ENCODE measurements at regions not wholly inside any gene's neighbourhood (a gene's known extent, or its start where the extent isn't known, plus 50 kb on each side); places are given as distances from the start of the nearest gene placed in this dataset.

DNA sequence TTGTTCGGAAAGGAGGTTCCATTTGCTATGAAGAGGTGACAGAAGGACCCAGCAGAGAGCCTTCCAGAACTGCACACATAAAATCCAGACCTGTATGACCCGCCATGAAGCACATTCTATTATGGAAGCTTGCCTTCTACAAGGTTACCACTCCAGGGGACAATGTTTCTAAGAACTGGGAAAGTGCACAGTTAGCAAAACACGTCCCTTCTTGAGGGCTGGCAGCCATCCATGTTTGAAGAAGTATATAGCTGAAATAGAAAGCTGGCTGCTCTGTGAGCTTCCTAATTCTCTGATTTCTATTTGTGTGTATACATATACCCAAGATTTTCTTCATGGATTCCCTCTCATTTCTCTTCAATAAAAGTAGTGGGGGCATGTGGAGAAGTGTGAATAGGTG lies 74.6 kb downstream of the CNTN3 start (continued):
- TF ChIP-seq, protein P1, sequence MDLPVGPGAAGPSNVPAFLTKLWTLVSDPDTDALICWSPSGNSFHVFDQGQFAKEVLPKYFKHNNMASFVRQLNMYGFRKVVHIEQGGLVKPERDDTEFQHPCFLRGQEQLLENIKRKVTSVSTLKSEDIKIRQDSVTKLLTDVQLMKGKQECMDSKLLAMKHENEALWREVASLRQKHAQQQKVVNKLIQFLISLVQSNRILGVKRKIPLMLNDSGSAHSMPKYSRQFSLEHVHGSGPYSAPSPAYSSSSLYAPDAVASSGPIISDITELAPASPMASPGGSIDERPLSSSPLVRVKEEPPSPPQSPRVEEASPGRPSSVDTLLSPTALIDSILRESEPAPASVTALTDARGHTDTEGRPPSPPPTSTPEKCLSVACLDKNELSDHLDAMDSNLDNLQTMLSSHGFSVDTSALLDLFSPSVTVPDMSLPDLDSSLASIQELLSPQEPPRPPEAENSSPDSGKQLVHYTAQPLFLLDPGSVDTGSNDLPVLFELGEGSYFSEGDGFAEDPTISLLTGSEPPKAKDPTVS (IDR thresholded peaks at IDR 0.05; ENCODE audit: low read depth, low read length), result no peak
- TF ChIP-seq, protein P2, sequence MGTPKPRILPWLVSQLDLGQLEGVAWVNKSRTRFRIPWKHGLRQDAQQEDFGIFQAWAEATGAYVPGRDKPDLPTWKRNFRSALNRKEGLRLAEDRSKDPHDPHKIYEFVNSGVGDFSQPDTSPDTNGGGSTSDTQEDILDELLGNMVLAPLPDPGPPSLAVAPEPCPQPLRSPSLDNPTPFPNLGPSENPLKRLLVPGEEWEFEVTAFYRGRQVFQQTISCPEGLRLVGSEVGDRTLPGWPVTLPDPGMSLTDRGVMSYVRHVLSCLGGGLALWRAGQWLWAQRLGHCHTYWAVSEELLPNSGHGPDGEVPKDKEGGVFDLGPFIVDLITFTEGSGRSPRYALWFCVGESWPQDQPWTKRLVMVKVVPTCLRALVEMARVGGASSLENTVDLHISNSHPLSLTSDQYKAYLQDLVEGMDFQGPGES (IDR thresholded peaks at IDR 0.05), result no peak
- TF ChIP-seq FOXK2 (IDR thresholded peaks at IDR 0.05), result no peak

DNA sequence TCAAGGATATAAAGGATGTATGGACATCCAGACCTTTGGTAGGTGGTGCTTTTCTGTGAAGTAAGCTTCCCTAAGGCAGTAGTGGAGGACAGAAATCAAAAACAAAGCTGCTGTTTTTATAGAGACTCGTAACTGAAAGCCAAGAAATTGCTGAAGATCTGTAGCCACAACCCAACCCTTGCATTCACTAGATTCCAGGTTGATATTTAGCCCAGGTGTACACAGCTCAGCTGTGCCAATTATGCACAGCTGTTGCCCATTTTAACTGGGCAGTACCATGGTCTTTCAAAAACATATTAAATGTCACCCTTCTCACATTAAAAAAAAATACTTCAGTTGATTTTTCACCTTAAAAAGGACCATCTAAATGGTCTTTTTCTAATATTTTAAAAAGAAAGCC lies 75.8 kb downstream of the CNTN3 start:
- TF ChIP-seq ZNF274 (IDR thresholded peaks at IDR 0.05; ENCODE audit: insufficient read depth, insufficient read length), result no peak
- no peak for TF ChIP-seq HDAC6 (IDR thresholded peaks at IDR 0.05; ENCODE audit: unreplicated experiment)
- TF ChIP-seq, protein P3, sequence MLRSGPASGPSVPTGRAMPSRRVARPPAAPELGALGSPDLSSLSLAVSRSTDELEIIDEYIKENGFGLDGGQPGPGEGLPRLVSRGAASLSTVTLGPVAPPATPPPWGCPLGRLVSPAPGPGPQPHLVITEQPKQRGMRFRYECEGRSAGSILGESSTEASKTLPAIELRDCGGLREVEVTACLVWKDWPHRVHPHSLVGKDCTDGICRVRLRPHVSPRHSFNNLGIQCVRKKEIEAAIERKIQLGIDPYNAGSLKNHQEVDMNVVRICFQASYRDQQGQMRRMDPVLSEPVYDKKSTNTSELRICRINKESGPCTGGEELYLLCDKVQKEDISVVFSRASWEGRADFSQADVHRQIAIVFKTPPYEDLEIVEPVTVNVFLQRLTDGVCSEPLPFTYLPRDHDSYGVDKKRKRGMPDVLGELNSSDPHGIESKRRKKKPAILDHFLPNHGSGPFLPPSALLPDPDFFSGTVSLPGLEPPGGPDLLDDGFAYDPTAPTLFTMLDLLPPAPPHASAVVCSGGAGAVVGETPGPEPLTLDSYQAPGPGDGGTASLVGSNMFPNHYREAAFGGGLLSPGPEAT (IDR thresholded peaks at IDR 0.05; ENCODE audit: low read depth), result no peak
- no peak for TF ChIP-seq EZH2 (IDR thresholded peaks at IDR 0.05; ENCODE audit: borderline replicate concordance, control insufficient read depth, low read depth, low read length)
- TF ChIP-seq FOXK2 (IDR thresholded peaks at IDR 0.05), result no peak
- no peak for TF ChIP-seq CREB1 (IDR thresholded peaks at IDR 0.05; ENCODE audit: low read depth)
- TF ChIP-seq NR2C1 (IDR thresholded peaks at IDR 0.05), result no peak
- no peak for TF ChIP-seq TBL1XR1 (IDR thresholded peaks at IDR 0.05; ENCODE audit: low read depth, low read length)
- no peak for TF ChIP-seq ASH2L (IDR thresholded peaks at IDR 0.05; ENCODE audit: borderline replicate concordance, low read depth)
- BruUV-seq (replicated peaks), result no TSS peak
- ChIA-PET SMC1A (ENCODE audit: uncharacterized antibody, unreplicated experiment) (interaction anchor here (1.6 kb wide), 1 partner anchor 8 kb away, joined by 3 read pairs; no protein-coding TSS in a partner anchor), CTCF (no interaction called here), POLR2A (no interaction called here), RAD21 (ENCODE audit: unreplicated experiment) (no interaction called here)
- 0% methylated on average over 1 of the region's 1 CpG for WGBS (ENCODE audit: insufficient coverage, insufficient replicate concordance, low lambda C conversion rate, missing lambda C conversion rate)
- intact Hi-C loops (cut with micrococcal nuclease; ENCODE audit: unreplicated experiment), result no loop called here
- ATAC-seq (no peak), FAIRE-seq (no peak), DNase-seq (ENCODE audit: low read depth, low spot score) (no peak)
- no peak overlapping the region for H3K4me2 ChIP-seq (ENCODE audit: control insufficient read depth, insufficient read depth)
- no peak overlapping the region for H3K27ac ChIP-seq (ENCODE audit: control insufficient read depth, insufficient read depth)
- no peaks in the 10 kb centered on the region for H4K20me1 ChIP-seq (ENCODE audit: control insufficient read depth, insufficient read depth)
- in situ Hi-C loops (cut with MboI), result no loop called here
- no peaks in the 10 kb centered on the region for H3K4me1 ChIP-seq (ENCODE audit: control insufficient read depth, insufficient read depth, low read length)
- no peaks in the 10 kb centered on the region for H3K27me3 ChIP-seq (replicated peaks in 1 of 2; ENCODE audit: control insufficient read depth in 2 of 2, insufficient read depth in 2 of 2, low read length in 1 of 2)
- no peaks in the 10 kb centered on the region for H3K9me3 ChIP-seq (replicated peaks; ENCODE audit: control insufficient read depth, insufficient read depth, low read length)
- no peaks in the 10 kb centered on the region for H3K36me3 ChIP-seq (ENCODE audit: control insufficient read depth in 2 of 2, insufficient read depth in 2 of 2, low read length in 1 of 2)
- H2AFZ ChIP-seq (ENCODE audit: control insufficient read depth, low read depth, low read length), result no peak overlapping the region
- H3K4me3 ChIP-seq, result no peak overlapping the region
- H3K79me2 ChIP-seq (ENCODE audit: control insufficient read depth, insufficient read depth, low read length), result no peaks in the 10 kb centered on the region
- H3K9ac ChIP-seq (ENCODE audit: control insufficient read depth, insufficient read depth, low read length), result no peak overlapping the region

All from GM12878 (cell line).